A549 (cell line): ENCODE measurements at regions not wholly inside any gene's neighbourhood (a gene's known extent, or its start where the extent isn't known, plus 50 kb on each side); places are given as distances from the start of the nearest gene placed in this dataset.

ENCODE experiments used
- ATAC-seq, 2 experiments: fragments of 200-7000 bp in 1 of 2; fragments of >200 bp in 1 of 2; cut with Nextera tagmentation in 1 of 2; cut with Tn5 transposase in 1 of 2; 3 replicates each; pipeline versions ENCODE4 v1.8.0 to v1.9.1; 2018 to 2020; ENCODE audit warnings: mild to moderate bottlenecking in 1 of 2, moderate library complexity in 1 of 2
- CTCF ChIA-PET: fragments of 300-600 bp; sonication (Branson Sonifier 250); formaldehyde crosslinking; extraction: SDS; loops from one replicate; lab custom pipeline; 2021; ENCODE audit warnings: antibody characterized with exemption, inconsistent platforms; lab: Yijun Ruan, JAX
- POLR2A ChIA-PET: fragments of 350-600 bp; formaldehyde crosslinking; extraction: SDS; loops from one replicate; lab custom pipeline; 2021; ENCODE audit warnings: antibody characterized with exemption, inconsistent platforms; lab: Yijun Ruan, JAX
- DNase-seq, 2 experiments: peaks; one replicate each; pipeline versions ENCODE4 v3.0.0 to v3.0.0-alpha.2; 2011 to 2016; ENCODE audit warnings: low read depth in 1 of 2, low spot score in 1 of 2
- FAIRE-seq: peaks from 2 replicates; lab custom pipeline; 2011; peaks lifted over from hg19 to GRCh38; lab: Jason Lieb, UNC
- H3K27ac ChIP-seq, 2 experiments: fragments of >200 bp; sonication (Bioruptor Twin); formaldehyde crosslinking; 3 replicates each; pipeline ENCODE4 v1.5.1; 2016 to 2017
- H3K4me1 ChIP-seq: fragments of >200 bp; sonication (Bioruptor Twin); formaldehyde crosslinking; 3 replicates; pipeline ENCODE4 v1.6.1; 2016
- H3K4me2 ChIP-seq: fragments of >200 bp; sonication (Bioruptor Twin); formaldehyde crosslinking; 3 replicates; pipeline ENCODE4 v1.6.1; 2016
- H3K4me3 ChIP-seq: fragments of >200 bp; sonication (Bioruptor Twin); formaldehyde crosslinking; 3 replicates; pipeline ENCODE4 v1.5.1; 2016
- H3K9me3 ChIP-seq: fragments of >200 bp; sonication (Bioruptor Twin); formaldehyde crosslinking; 3 replicates; pipeline ENCODE4 v1.6.1; 2016
- CBX8 ChIP-seq: fragments of 200-600 bp; sonication (generic); IDR thresholded peaks from 2 replicates; pipeline ENCODE4 v1.6.1; 2016
- E2F6 ChIP-seq: IDR thresholded peaks from 2 replicates; pipeline ENCODE4 v1.6.1; 2012; ENCODE audit warnings: low read depth, borderline replicate concordance
- ELK1 ChIP-seq: fragments of 150-350 bp; IDR thresholded peaks from 2 replicates; pipeline ENCODE4 v1.6.1; 2014; ENCODE audit warnings: low read depth, mild to moderate bottlenecking, low read length
- FOSL2 ChIP-seq, 2 experiments: fragments of 450-650 bp in 1 of 2; fragments of >200 bp in 1 of 2; sonication (Bioruptor Twin) in 1 of 2; formaldehyde crosslinking; IDR thresholded peaks; 2 replicates each; pipeline versions ENCODE4 v1.5.0 to v1.6.1; 2016 to 2020; ENCODE audit warnings: mild to moderate bottlenecking in 1 of 2, moderate library complexity in 1 of 2
- JUNB ChIP-seq: fragments of >200 bp; sonication (Bioruptor Twin); formaldehyde crosslinking; IDR thresholded peaks from 2 replicates; pipeline ENCODE4 v1.6.1; 2016
- KDM5A ChIP-seq: fragments of 200-600 bp; sonication (generic); IDR thresholded peaks from 2 replicates; pipeline ENCODE4 v1.6.1; 2016; ENCODE audit warnings: antibody characterized with exemption, mild to moderate bottlenecking
- MAFK ChIP-seq: fragments of 450-650 bp; IDR thresholded peaks from 2 replicates; pipeline ENCODE4 v1.6.1; 2014; ENCODE audit not compliant: partially characterized antibody
- NFE2L2 ChIP-seq: fragments of 150-350 bp; conservative IDR thresholded peaks from 2 replicates; pipeline ENCODE4 v1.6.1; 2014; ENCODE audit warnings: low read length
- PHF8 ChIP-seq: fragments of 200-600 bp; sonication (generic); IDR thresholded peaks from 2 replicates; pipeline ENCODE4 v1.6.1; 2016; ENCODE audit warnings: low read depth, mild to moderate bottlenecking, antibody characterized with exemption, moderate library complexity, borderline replicate concordance
- POLR2AphosphoS2 ChIP-seq: conservative IDR thresholded peaks from 2 replicates; pipeline ENCODE4 v1.6.1; 2012; ENCODE audit warnings: low read length, improper control_type of control experiment, inconsistent platforms
- REST ChIP-seq: fragments of 200-600 bp; sonication (generic); IDR thresholded peaks from 2 replicates; pipeline ENCODE4 v1.6.1; 2016; ENCODE audit warnings: antibody characterized with exemption, mild to moderate bottlenecking, moderate library complexity
- USF2 ChIP-seq: fragments of 450-650 bp; IDR thresholded peaks from 2 replicates; pipeline ENCODE4 v1.6.1; 2014; ENCODE audit warnings: antibody characterized with exemption
- ZSCAN20 ChIP-seq: fragments of 250-450 bp; sonication (Bioruptor Pico); IDR thresholded peaks from 2 replicates; pipeline ENCODE4 v1.8.0; 2022; ENCODE audit warnings: mild to moderate bottlenecking, moderate library complexity
- WGBS: methylation state at CpG from one replicate; pipeline ENCODE4 v1.1.6; 2017; ENCODE audit errors: missing lambda C conversion rate; 5-methylcytosine and 5-hydroxymethylcytosine counted together

- ATAC-seq (no peak), FAIRE-seq (no peak), DNase-seq (no peak)
- Histone ChIP-seq H3K27ac (no peak overlapping the region), H3K4me3 (no peak overlapping the region), H3K4me1 (no peaks in the 10 kb centered on the region), H3K9me3 (no peaks in the 10 kb centered on the region), H3K4me2 (no peak overlapping the region)
- 43% methylated on average over 2 of the region's 2 CpGs for WGBS
- POLR2A ChIA-PET = interaction anchor here (1.7 kb wide), 1 partner anchor 1065 kb away, joined by 16 read pairs; the partner anchor contains the start of gene CITED2
- TF ChIP-seq KDM5A = no peak
- no peak for TF ChIP-seq JUNB
- no peak for TF ChIP-seq ZSCAN20 (CRISPR knock-in tag)
- no peak for TF ChIP-seq NFE2L2
- no peak for TF ChIP-seq E2F6
- TF ChIP-seq REST = no peak
- no peak for TF ChIP-seq FOSL2 (IDR thresholded peaks at IDR 0.05)
- no peak for TF ChIP-seq FOSL2 (CRISPR knock-in tag; IDR thresholded peaks at IDR 0.05)
- TF ChIP-seq PHF8 = no peak
- CTCF ChIA-PET = interaction anchor here (1.3 kb wide), 1 partner anchor 1071 kb away, joined by 4 read pairs; no protein-coding TSS in a partner anchor
These were observed 1065.9 kb upstream of the CITED2 start for GRCh38 chr6:140440223-140440835.

GRCh38 chr6:140438346-140438735 lies 1063.9 kb upstream of the CITED2 start:
- 65% methylated on average over 2 of the region's 2 CpGs for WGBS
- POLR2A ChIA-PET = no interaction called here

GRCh38 chr6:140437619-140438345 lies 1063.3 kb upstream of the CITED2 start:
- no peak for ATAC-seq
- no peaks in the 10 kb centered on the region for H3K4me1 ChIP-seq
- no peak overlapping the region for H3K4me2 ChIP-seq
- no peak overlapping the region for H3K27ac ChIP-seq
- FAIRE-seq = no peak
- H3K9me3 ChIP-seq = peaks cover 6% of the 10 kb centered on the region; the same call in 1 of the 3 replicates
- no peak for DNase-seq
- no peak for TF ChIP-seq MAFK
- no peak for TF ChIP-seq CBX8
- TF ChIP-seq USF2 = no peak
- TF ChIP-seq POLR2AphosphoS2 = no peak
- CTCF ChIA-PET = no interaction called here
- H3K4me3 ChIP-seq = no peak overlapping the region
- WGBS = 64% methylated on average over 5 of the region's 5 CpGs
- POLR2A ChIA-PET = no interaction called here

More at GRCh38 chr6:140438346-140438735, 1063.9 kb upstream of the CITED2 start:
- ATAC-seq (no peak), FAIRE-seq (no peak), DNase-seq (no peak)
- TF ChIP-seq ELK1 (no peak), MAFK (no peak)
- no peak overlapping the region for H3K4me3 ChIP-seq
- H3K9me3 ChIP-seq = peaks cover 4% of the 10 kb centered on the region; the same call in 1 of the 3 replicates
- H3K4me2 ChIP-seq = no peak overlapping the region
- CTCF ChIA-PET = no interaction called here
- H3K27ac ChIP-seq = no peak overlapping the region
- no peaks in the 10 kb centered on the region for H3K4me1 ChIP-seq
